RPMI8226 (cell line): ENCODE measurements at regions not wholly inside any gene's neighbourhood (a gene's known extent, or its start where the extent isn't known, plus 50 kb on each side); places are given as distances from the start of the nearest gene placed in this dataset.
"Not testable (repeated sequence)": the region's sequence is repeated elsewhere in the genome, so short reads cannot be mapped to it uniquely, and the experiment has no call there.

ENCODE experiments used
- DNase-seq: peaks from one replicate; pipeline ENCODE4 v3.0.0-alpha.2; 2015

DNA sequence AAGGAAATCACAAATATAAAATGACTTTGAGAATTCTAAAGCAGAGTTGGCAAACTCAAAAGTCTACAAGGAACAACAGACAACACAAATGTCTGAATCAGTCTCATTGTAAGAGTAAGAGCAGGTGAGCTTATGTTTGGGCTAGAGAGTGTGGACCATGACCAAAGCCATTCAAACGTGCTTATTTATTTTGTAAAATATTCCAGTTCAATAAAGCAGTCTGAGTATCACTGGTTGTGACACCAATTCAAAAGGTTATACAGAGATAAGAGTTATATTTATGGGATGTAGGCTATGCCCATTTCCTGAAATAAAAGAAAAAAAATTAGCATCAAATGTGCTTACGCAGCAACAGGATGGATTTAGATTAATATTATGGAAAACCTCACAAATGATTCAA, 251.6 kb downstream of the KLF5 start:
- DNase-seq = no peak

DNA sequence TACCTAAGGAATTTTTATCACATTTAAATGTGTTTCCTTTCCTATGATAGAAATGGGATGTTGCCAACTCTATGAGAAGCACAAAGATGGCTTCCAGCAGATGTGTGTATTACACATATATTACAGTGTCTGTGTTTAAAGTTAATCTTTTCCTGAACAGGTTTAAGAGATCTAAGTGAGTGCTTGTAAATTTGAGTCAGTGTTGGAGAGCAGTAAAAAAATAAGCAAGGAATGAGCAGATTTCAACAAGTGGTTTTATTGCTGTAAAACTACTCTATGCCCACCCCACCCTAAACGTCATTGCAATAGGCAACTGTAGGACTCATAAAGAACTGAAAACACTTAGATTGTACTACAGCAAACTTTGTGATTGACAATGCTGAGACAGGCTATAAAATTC, 248.7 kb downstream of the KLF5 start:
- DNase-seq = no peak

DNA sequence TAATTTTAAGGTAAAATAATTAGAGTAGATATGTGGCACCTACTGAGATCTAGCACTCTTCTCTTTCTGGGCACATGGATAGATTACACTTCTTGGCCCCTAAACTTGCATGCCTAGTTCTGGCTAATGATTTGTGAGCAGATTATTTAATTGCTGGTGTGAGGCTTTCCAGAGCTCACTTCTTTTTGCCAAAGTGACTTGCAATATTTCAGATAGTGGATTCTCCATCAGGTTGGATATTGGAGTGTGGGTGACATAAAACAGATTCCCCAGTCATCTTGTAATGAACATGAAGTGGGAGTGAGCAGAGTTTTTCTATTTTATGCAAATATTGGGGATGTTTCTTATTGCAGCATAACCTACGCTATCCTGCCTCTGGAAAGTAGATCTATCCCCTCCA, 247.9 kb downstream of the KLF5 start:
- no peak for DNase-seq

- DNase-seq = no peak
Observed at GRCh38 chr13:73304442-73304841, 245.6 kb downstream of the KLF5 start.

GRCh38 chr13:73303851-73304250, 245.0 kb downstream of the KLF5 start:
- DNase-seq = peak; percentile 77

DNA sequence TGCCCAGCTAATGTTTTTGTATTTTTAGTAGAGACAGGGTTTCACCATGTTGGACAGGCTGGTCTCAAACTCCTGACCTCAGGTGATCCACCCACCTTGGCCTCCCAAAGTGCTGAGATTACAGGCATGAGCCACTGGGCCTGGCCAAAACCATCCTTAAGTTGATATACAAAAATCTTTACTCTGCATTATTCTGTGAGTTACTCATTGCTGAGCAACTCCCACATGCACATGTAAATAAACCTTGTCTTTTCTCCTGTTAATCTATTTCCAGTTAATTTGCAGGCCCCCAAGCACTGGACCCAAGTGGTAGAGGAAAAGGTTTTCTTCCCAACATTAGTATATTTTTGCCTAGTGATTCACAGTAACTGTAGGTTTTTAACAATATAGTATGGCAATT, 242.8 kb downstream of the KLF5 start:
- DNase-seq = not testable (repeated sequence)

GRCh38 chr13:73300718-73301425, 242.1 kb downstream of the KLF5 start:
- no peak for DNase-seq

DNA sequence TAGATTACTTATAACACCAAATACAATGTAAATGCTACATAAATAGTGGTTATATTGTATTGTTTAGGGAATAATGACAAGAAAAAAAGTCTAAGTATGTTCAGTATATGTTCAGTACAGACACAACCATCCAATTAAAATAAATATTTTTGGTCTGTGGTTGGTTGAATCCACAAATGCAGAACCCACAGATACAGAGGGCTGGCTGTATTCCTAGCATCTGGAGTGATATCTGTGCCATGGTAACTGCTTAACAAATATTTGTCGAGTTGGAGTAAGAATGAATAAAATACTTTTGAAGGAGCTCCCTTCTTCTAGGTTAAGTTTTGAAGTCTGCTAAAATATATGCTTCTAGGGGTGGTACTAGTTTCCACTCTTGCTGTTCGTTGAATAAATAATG, 241.0 kb downstream of the KLF5 start:
- DNase-seq = no peak

- no peak for DNase-seq
Observed at GRCh38 chr13:73293913-73294523, 235.2 kb downstream of the KLF5 start.

- no peak for DNase-seq
Observed at GRCh38 chr13:73292127-73292526, 233.3 kb downstream of the KLF5 start.

- no peak for DNase-seq
Observed at GRCh38 chr13:73290844-73291243, 232.0 kb downstream of the KLF5 start.

- DNase-seq = no peak
Observed at GRCh38 chr13:73288596-73288995, 229.8 kb downstream of the KLF5 start.

GRCh38 chr13:73287831-73288230, 229.0 kb downstream of the KLF5 start:
- DNase-seq = no peak

- no peak for DNase-seq
Observed at GRCh38 chr13:73286942-73287620, 228.3 kb downstream of the KLF5 start.

GRCh38 chr13:73286177-73286576, 227.4 kb downstream of the KLF5 start:
- DNase-seq = no peak

DNA sequence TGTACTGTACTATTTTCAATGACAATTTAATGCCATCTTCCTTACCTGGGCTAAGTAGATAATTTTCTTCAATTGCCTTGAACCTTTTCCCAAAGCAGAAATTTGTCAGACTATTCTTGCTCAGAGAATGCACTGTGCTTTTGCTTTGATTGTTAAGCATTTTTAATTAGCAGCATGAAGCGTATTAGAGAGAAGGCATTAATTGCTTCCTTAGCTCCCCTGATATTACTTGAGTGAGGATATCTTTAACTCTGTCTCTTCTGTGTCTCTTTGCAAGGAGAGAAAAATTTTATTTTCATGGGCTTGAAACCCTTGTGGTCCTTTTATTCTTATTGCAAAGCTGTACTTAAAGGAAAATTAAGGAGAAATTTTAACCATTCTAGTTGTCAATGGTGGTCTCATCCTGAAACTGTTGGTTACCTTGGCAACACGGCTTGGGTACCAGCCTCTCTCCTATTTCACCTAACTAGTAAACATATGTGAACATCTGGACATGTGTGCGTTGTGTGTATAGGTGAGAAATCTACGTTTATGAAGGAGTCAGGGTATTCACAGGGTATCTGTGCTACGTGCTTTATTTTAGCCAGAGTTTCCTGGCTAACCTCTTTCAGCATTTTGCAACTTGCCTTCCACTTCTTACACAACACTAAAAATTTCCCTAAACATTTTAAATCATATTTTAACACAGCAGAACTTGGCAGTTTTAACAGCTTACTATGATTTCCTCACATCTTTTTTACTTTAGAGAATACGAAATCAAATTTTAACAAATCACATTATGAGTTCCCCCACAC, 225.5 kb downstream of the KLF5 start:
- no peak for DNase-seq

GRCh38 chr13:73283636-73284035, 224.8 kb downstream of the KLF5 start:
- DNase-seq = no peak

DNA sequence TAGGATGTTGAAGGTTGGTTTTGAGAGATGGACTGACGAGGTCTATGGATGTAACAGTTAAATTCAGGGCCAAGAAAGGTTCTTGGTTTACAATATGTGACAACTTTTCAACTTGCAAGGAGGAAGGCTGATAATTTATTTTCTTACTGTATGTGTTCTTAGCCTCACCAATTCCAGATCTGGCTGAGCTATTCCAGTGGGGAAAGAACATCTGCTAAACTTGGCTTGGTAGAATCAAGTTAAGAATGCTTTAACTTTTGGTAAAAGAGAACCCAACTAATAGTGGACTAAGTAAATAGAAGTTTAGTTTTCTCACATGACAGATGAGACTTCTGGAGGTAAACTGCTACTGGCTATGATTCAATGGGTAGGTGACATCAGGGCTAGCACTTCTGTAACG, 222.9 kb downstream of the KLF5 start:
- no peak for DNase-seq

- no peak for DNase-seq
Observed at GRCh38 chr13:73278186-73278585, 219.4 kb downstream of the KLF5 start.

DNA sequence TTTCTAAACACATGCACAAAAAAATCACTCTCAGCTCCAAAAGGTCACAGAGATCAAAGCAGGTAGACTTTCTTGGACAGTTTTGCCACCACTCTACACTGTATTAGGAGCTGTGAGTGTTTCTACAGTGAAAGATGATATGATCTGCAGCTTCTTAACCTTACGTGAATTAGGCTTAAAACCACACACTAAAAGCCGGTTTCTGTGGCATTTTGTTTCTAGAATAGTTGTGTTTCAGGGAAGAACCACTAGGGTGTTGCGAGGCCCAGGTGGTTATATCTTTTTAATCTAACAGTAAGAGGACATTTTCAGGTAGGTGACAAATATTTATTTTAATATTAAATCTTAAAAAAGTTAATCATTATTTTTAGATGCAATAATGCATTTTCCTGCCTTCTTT, 216.4 kb downstream of the KLF5 start:
- no peak for DNase-seq

DNA sequence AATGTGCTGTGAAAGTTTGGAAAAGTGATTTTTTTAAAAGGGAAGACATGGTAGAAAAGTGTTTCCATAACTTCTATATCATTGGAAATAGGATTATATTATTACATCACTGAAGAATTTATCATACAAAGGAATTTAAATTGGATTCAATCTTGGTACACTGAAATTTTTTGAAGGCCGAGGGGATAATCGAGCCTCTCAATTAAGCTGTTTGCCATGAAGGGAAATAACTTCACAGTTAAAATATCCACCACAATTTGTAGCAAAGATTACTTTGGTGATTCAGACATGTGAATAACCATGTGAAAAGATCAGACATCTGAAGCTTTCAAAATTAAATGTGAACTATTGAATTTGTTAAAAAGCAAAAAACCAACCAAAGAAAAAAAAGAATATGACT, 215.3 kb downstream of the KLF5 start:
- no peak for DNase-seq

DNA sequence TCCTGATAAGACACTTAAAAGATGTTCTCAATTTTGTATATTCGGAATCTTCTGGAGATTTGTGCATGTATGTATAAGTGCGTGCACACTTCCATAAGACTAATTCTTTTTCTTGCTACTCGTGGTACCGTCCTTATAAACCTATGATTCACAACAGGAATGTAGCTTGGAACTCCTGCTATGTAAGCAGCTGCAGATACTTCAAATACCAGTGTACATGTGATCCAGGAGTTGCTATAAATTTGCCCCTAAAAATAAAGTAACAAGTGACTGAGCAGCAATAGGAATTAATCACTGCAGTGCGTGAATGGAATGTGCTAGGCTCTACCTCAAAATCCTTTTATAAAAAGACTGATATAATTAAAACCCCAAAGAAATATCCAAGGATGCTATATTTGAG, 214.9 kb downstream of the KLF5 start:
- DNase-seq = no peak

- DNase-seq = no peak
Observed at GRCh38 chr13:73273276-73273675, 214.5 kb downstream of the KLF5 start.

GRCh38 chr13:73272831-73273230, 214.0 kb downstream of the KLF5 start:
- DNase-seq = no peak
